HEK293 (cell line): ENCODE measurements at regions not wholly inside any gene's neighbourhood (a gene's known extent, or its start where the extent isn't known, plus 50 kb on each side); places are given as distances from the start of the nearest gene placed in this dataset.

Experiments
- CTCF ChIA-PET: fragments of 350-600 bp; formaldehyde crosslinking; extraction: SDS; loops from one replicate; lab custom pipeline; 2021; ENCODE audit warnings: antibody characterized with exemption; lab: Yijun Ruan, JAX
- POLR2A ChIA-PET: fragments of 300-600 bp; formaldehyde crosslinking; extraction: SDS; loops from one replicate; lab custom pipeline; 2020; ENCODE audit warnings: antibody characterized with exemption, inconsistent platforms; lab: Yijun Ruan, JAX
- H3K27ac ChIP-seq: fragments of 200-500 bp; sonication (Bioruptor generic); 2 replicates; pipeline ENCODE4 v1.5.1; 2014; ENCODE audit warnings: low read depth, low read length, control low read depth, inconsistent platforms; ENCODE audit errors: extremely low read depth
- H3K36me3 ChIP-seq, 2 experiments: fragments of 200-500 bp in 1 of 2; sonication (Bioruptor generic) in 1 of 2; 1 replicate in 1 of 2; 2 replicates in 1 of 2; pipeline ENCODE4 v1.5.1; 2014 to 2017; ENCODE audit warnings: inconsistent platforms in 2 of 2, low read length in 2 of 2; ENCODE audit not compliant: control insufficient read depth in 2 of 2, insufficient read depth in 1 of 2
- H3K4me1 ChIP-seq: fragments of 200-500 bp; sonication (Bioruptor generic); 2 replicates; pipeline ENCODE4 v1.5.1; 2014; ENCODE audit warnings: mild to moderate bottlenecking, low read length, inconsistent platforms; ENCODE audit not compliant: control insufficient read depth, insufficient read depth
- H3K4me3 ChIP-seq: 2 replicates; pipeline ENCODE4 v1.5.1; 2011; ENCODE audit warnings: low read depth, mild to moderate bottlenecking, control low read depth, low read length, moderate library complexity
- H3K9me3 ChIP-seq: fragments of 200-500 bp; sonication (Bioruptor generic); 2 replicates; pipeline ENCODE4 v1.5.1; 2014; ENCODE audit warnings: low read depth, low read length, inconsistent platforms; ENCODE audit not compliant: control insufficient read depth, insufficient read depth
- EGR2 ChIP-seq: fragments of 450-650 bp; formaldehyde crosslinking; IDR thresholded peaks from 2 replicates; pipeline ENCODE4 v1.5.1; 2016; ENCODE audit warnings: low read depth, missing biosample characterization, missing genetic modification characterization
- GLI2 ChIP-seq: fragments of 450-650 bp; formaldehyde crosslinking; IDR thresholded peaks from 2 replicates; pipeline ENCODE4; 2017; ENCODE audit warnings: missing biosample characterization, missing genetic modification characterization, low read depth, borderline replicate concordance
- HOXA7 ChIP-seq: sonication (generic); formaldehyde crosslinking; IDR thresholded peaks from 2 replicates; pipeline ENCODE4 v1.8.1; 2022; ENCODE audit warnings: missing genetic modification reagents, borderline replicate concordance
- KLF8 ChIP-seq: fragments of 450-650 bp; formaldehyde crosslinking; IDR thresholded peaks from 2 replicates; pipeline ENCODE4 v1.5.1; 2016; ENCODE audit warnings: missing biosample characterization, missing genetic modification characterization
- OSR2 ChIP-seq: fragments of 450-650 bp; formaldehyde crosslinking; IDR thresholded peaks from 2 replicates; pipeline ENCODE4 v1.5.1; 2016; ENCODE audit warnings: missing biosample characterization, missing genetic modification characterization
- PATZ1 ChIP-seq: fragments of 450-650 bp; formaldehyde crosslinking; IDR thresholded peaks from 2 replicates; pipeline ENCODE4 v1.5.1; 2016; ENCODE audit warnings: missing biosample characterization, missing genetic modification characterization
- TCF7L2 ChIP-seq: IDR thresholded peaks from 2 replicates; pipeline ENCODE4 v1.6.1; 2011; ENCODE audit warnings: low read depth, mild to moderate bottlenecking, inconsistent platforms, low read length, moderate library complexity, borderline replicate concordance
- ZBTB21 ChIP-seq: fragments of 450-650 bp; formaldehyde crosslinking; IDR thresholded peaks from 2 replicates; pipeline ENCODE4 v1.5.1; 2017; ENCODE audit warnings: missing biosample characterization, missing genetic modification characterization
- ZBTB44 ChIP-seq: fragments of 450-650 bp; IDR thresholded peaks from 2 replicates; pipeline ENCODE4 v1.5.1; 2018; ENCODE audit warnings: missing biosample characterization, mild to moderate bottlenecking, missing genetic modification characterization
- ZFHX2 ChIP-seq: fragments of 450-650 bp; formaldehyde crosslinking; conservative IDR thresholded peaks from 2 replicates; pipeline ENCODE4 v1.5.1; 2016; ENCODE audit warnings: missing biosample characterization, missing genetic modification characterization
- ZNF146 ChIP-seq: fragments of 450-650 bp; formaldehyde crosslinking; IDR thresholded peaks from 2 replicates; pipeline ENCODE4 v1.5.1; 2016; ENCODE audit warnings: missing biosample characterization, missing genetic modification characterization
- ZNF184 ChIP-seq: fragments of 450-650 bp; IDR thresholded peaks from 2 replicates; pipeline ENCODE4 v1.5.1; 2018; ENCODE audit warnings: missing biosample characterization, mild to moderate bottlenecking, missing genetic modification characterization
- ZNF214 ChIP-seq: fragments of 450-650 bp; formaldehyde crosslinking; IDR thresholded peaks from 2 replicates; pipeline ENCODE4 v1.5.1; 2017; ENCODE audit warnings: missing biosample characterization, mild to moderate bottlenecking, missing genetic modification characterization, borderline replicate concordance
- ZNF341 ChIP-seq: fragments of 450-650 bp; formaldehyde crosslinking; IDR thresholded peaks from 2 replicates; pipeline ENCODE4; 2016; ENCODE audit warnings: low read depth, missing biosample characterization, missing genetic modification characterization
- ZNF416 ChIP-seq: fragments of 450-650 bp; formaldehyde crosslinking; IDR thresholded peaks from 2 replicates; pipeline ENCODE4 v1.5.1; 2016; ENCODE audit warnings: missing biosample characterization, missing genetic modification characterization
- ZNF513 ChIP-seq: fragments of 450-650 bp; IDR thresholded peaks from 2 replicates; pipeline ENCODE4 v1.5.1; 2018; ENCODE audit warnings: missing biosample characterization, missing genetic modification characterization
- ZNF555 ChIP-seq: fragments of 450-650 bp; formaldehyde crosslinking; conservative IDR thresholded peaks from 2 replicates; pipeline ENCODE4 v1.5.1; 2017; ENCODE audit warnings: missing biosample characterization, mild to moderate bottlenecking, missing genetic modification characterization, inconsistent platforms
- TF ChIP-seq, protein P1 (sequence below): fragments of 450-650 bp; formaldehyde crosslinking; IDR thresholded peaks from 2 replicates; pipeline ENCODE4 v1.5.1; 2017; ENCODE audit warnings: missing biosample characterization, missing genetic modification characterization
- TF ChIP-seq, protein P2 (sequence below): fragments of 450-650 bp; formaldehyde crosslinking; IDR thresholded peaks from 2 replicates; pipeline ENCODE4 v1.5.1; 2016; ENCODE audit warnings: missing biosample characterization, missing genetic modification characterization

DNA sequence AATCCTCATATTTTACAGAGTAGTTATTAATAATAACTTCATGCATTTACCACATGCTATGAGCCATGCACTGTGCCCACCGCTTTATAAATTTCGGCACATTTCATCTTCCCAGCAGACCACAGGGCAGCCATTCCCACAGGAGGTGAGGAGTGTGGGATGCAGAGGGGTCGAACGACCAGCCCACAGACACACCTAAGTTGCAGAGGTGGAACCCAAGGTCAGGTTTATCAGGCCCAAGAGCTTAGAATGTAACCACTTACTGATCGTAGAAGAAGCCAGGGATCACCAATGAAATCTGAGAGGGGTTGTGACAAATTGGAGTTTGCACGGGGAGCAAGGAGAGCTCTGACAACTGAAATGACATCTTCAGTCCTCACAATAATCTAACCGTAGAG, 303.0 kb upstream of the MSX2 start:
- 0 out of 2 replicates have a peak, but pooled peaks have one; percentile 11 for TF ChIP-seq EGR2 (tag by site-specific recombination)
- TF ChIP-seq TCF7L2, result 0 out of 2 replicates have a peak, but pooled peaks have one; percentile 14
- TF ChIP-seq ZFHX2 (tag by site-specific recombination), result peak; percentile 32
- TF ChIP-seq ZNF555 (tag by site-specific recombination), result no peak
- TF ChIP-seq, all 188 proteins: peak for 3

GRCh38 chr5:174423558-174423957, 300.8 kb upstream of the MSX2 start:
- no peak overlapping the region for H3K4me3 ChIP-seq
- POLR2A ChIA-PET, result no interaction called here
- peaks cover 11% of the 10 kb centered on the region for H3K4me1 ChIP-seq
- no peaks in the 10 kb centered on the region for H3K36me3 ChIP-seq
- no peak for TF ChIP-seq OSR2
- no peak for TF ChIP-seq ZNF184 (tag by site-specific recombination)
- TF ChIP-seq HOXA7 (CRISPR knock-in tag), result no peak
- TF ChIP-seq ZNF214 (tag by site-specific recombination), result no peak
- TF ChIP-seq ZNF146 (tag by site-specific recombination), result no peak
- no peak for TF ChIP-seq ZBTB21 (tag by site-specific recombination)
- TF ChIP-seq ZNF416 (tag by site-specific recombination), result no peak
- TF ChIP-seq ZNF513, result no peak
- TF ChIP-seq GLI2 (tag by site-specific recombination), result no peak
- TF ChIP-seq, protein P1, sequence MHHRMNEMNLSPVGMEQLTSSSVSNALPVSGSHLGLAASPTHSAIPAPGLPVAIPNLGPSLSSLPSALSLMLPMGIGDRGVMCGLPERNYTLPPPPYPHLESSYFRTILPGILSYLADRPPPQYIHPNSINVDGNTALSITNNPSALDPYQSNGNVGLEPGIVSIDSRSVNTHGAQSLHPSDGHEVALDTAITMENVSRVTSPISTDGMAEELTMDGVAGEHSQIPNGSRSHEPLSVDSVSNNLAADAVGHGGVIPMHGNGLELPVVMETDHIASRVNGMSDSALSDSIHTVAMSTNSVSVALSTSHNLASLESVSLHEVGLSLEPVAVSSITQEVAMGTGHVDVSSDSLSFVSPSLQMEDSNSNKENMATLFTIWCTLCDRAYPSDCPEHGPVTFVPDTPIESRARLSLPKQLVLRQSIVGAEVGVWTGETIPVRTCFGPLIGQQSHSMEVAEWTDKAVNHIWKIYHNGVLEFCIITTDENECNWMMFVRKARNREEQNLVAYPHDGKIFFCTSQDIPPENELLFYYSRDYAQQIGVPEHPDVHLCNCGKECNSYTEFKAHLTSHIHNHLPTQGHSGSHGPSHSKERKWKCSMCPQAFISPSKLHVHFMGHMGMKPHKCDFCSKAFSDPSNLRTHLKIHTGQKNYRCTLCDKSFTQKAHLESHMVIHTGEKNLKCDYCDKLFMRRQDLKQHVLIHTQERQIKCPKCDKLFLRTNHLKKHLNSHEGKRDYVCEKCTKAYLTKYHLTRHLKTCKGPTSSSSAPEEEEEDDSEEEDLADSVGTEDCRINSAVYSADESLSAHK (tag by site-specific recombination), result no peak
- no peak for TF ChIP-seq KLF8 (tag by site-specific recombination)
- TF ChIP-seq ZNF341 (tag by site-specific recombination), result no peak
- TF ChIP-seq, protein P2, sequence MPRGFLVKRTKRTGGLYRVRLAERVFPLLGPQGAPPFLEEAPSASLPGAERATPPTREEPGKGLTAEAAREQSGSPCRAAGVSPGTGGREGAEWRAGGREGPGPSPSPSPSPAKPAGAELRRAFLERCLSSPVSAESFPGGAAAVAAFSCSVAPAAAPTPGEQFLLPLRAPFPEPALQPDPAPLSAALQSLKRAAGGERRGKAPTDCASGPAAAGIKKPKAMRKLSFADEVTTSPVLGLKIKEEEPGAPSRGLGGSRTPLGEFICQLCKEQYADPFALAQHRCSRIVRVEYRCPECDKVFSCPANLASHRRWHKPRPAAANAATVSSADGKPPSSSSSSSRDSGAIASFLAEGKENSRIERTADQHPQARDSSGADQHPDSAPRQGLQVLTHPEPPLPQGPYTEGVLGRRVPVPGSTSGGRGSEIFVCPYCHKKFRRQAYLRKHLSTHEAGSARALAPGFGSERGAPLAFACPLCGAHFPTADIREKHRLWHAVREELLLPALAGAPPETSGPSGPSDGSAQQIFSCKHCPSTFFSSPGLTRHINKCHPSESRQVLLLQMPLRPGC (tag by site-specific recombination), result no peak
- no peak for TF ChIP-seq ZBTB44 (tag by site-specific recombination)
- TF ChIP-seq PATZ1 (tag by site-specific recombination), result no peak
- H3K9me3 ChIP-seq, result no peaks in the 10 kb centered on the region
- H3K27ac ChIP-seq, result no peak overlapping the region
- CTCF ChIA-PET, result interaction anchor here (0.5 to 6.4 kb wide), 6 partner anchors 11 to 370 kb away, joined by 3 to 58 read pairs (median 3); no protein-coding TSS in a partner anchor

More for the DNA sequence above, 303.0 kb upstream of the MSX2 start:
- Histone ChIP-seq H3K9me3 (no peaks in the 10 kb centered on the region), H3K4me3 (no peak overlapping the region), H3K4me1 (peaks cover 8% of the 10 kb centered on the region), H3K27ac (no peak overlapping the region), H3K36me3 (no peaks in the 10 kb centered on the region)
- ChIA-PET CTCF (interaction anchor here (0.6 to 6.4 kb wide), 8 partner anchors 14 to 489 kb away, joined by 3 to 58 read pairs (median 3); no protein-coding TSS in a partner anchor), POLR2A (no interaction called here)
